T-helper 2 cell treated with Interferon-gamma antibody and Interleukin-4, amounts not matched to agents 100 ng/mL and 5 ng/mL, for 36 hours (primary cell): ENCODE measurements at regions not wholly inside any gene's neighbourhood (a gene's known extent, or its start where the extent isn't known, plus 50 kb on each side); places are given as distances from the start of the nearest gene placed in this dataset.
"Not testable (repeated sequence)": the region's sequence is repeated elsewhere in the genome, so short reads cannot be mapped to it uniquely, and the experiment has no call there.

Source experiments
- intact Hi-C: fragments of 100-400 bp; cut with micrococcal nuclease; formaldehyde crosslinking; loops from one replicate; pipeline ENCODE4 v1.15.1; 2023

DNA sequence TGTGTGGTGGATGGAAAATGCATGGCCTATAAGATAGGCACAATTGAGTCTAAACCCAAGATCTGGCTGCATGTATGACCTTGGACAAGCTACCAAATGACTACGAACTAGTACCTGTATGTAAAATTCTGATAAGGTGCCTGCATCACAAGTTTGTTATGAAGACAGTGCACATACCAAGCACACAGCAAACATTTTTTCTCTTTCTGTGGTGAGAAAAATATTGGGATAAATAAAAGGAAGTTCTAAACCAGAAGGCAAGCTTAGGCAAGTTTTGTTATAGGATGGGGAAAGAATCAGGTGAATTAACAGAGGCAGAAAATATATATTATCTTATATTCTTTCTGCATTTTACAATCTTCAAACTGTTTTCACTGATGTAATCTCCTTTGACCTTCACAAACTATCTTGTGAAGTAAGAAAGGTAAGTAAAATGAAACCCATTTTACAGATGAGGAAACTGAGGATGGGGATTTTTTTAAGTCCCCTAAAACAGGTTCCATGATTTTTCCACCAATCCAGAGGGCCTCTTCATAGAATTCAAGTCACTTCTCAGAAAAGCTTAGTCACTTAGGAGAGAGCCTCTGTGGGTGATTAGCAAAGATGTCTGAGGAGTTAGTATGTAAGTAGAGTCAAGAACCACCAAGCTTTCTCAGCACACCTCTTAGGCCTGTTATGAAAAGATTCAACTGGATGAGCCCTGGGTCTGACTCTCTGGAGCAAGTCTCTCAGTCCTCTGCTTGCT is 132.0 kb upstream of the RAP1B start:
- intact Hi-C loops, result no loop called here

DNA sequence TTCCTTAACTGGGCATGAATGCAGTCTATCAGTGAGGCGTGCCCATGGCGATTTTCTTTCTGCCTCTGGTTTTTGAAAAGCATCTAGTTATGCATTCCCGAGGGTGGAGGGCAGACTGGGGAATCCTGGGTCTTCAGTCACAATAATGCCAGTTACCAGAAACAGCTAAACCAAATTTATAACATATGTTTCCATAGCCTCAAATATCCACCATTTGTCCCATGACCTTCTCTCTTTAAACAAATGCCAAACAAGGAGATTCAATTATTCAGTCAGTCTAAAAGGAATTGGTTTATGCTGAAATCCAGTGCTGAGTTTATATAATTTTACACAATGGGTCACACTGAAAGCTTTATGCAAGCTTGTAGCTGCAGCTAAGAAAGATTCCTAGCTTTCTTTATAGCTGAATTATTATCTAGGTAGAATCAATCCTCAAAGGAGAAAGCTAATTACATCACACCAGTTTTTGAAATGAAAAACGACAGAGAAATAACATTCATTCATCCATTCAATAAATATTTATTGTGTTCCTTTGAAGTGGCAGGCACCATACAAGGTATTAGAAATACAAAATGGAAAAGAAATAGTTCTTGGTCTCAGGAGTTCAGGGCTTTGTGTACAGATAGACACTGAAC is 131.3 kb upstream of the RAP1B start:
- intact Hi-C loops, result no loop called here

DNA sequence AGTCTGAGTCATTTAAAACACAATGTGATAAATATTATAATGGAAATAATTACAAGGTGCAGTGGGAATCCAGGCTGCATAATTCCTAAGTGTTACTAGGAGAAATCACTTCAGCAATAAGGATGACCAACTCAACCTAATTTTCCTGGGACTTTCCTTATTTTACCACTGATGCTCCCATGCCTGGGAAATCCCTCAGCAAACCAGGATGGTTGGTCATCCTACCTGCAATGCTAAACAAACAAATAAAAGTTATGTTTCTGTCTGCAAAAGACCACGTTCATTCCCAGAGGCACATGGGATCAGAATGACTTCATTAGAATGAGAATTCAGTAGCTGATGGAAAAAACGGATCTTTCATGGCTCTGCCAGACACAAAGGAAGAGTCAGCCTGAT is 130.8 kb upstream of the RAP1B start:
- intact Hi-C loops, result no loop called here

DNA sequence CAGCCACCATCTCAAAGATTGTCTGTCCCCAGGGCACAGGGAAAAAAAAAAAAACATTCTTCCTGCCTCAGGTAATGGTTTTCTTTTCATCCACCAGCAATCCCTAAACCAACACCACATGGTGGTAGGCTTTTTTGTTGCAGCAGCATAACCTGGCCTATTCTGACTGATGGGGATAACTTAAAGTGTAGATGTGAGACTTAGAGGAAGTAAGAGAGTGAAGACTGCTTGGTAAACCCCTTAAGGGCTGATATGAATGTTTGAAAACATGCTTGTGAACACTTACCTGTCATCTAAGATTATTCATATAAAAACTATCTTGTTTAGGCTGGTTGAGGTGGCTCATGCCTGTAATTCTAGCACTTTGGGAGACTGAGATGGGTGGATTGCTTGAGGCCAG is 130.2 kb upstream of the RAP1B start:
- intact Hi-C loops, result no loop called here

DNA sequence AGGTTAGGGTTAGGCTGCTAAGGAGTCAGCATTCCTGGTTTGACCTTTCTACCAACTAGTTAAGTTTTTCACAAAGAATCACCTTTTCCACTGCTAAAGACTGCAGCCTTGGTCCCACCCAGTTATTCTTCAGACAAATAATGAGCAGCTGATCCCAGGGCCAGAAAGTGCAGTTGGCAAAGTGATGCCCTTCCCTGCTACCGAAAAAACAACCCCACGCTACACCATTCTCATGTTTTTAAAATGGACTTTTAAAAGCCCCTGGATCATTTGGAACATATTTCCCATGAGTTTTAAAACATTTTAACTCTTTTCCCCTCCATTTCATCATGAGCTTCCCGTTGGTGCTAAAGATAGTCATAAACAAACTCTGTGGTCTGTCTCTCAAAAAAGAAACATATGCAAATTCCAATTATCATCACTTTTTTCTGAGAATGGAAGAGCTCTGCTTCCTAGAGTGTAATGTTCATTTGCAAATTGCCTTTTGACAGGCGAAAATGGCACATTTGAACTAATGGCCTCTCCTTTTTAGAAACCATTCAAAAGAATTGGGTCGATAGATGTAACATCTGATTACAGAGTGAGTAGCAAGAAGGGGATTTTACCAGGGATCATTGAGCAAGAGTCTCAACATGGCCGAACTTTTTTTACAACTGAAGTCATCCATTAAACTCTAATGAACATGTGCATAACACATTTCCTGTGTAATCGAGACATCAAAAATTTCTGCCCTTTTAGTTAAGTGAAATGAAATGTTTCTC is 129.3 kb upstream of the RAP1B start:
- intact Hi-C loops, result loop anchor here (1.0 kb wide), 3 partner anchors 30 to 327 kb away; partner anchors contain the start of gene MDM2

DNA sequence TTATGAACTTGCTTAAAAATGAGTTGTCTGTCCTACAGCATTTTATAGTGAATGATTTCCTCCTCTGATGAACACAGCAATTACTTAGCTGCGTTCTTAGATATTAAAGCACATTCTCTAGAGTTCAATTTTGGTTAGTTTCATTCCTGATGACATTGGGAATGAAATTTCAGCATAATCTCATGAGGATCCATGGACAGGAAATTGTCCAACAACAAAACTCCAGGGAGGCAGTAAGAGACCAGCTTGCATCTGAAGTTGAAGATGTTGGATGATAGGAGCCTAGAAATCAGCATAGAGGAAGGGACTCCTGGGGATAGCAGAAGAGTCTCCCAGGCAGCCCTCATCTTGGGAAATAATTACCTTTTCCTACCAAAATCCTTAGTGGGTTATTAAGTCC is 128.7 kb upstream of the RAP1B start:
- intact Hi-C loops, result loop anchor here (2.0 kb wide), 1 partner anchor 133 kb away; no protein-coding TSS in a partner anchor

DNA sequence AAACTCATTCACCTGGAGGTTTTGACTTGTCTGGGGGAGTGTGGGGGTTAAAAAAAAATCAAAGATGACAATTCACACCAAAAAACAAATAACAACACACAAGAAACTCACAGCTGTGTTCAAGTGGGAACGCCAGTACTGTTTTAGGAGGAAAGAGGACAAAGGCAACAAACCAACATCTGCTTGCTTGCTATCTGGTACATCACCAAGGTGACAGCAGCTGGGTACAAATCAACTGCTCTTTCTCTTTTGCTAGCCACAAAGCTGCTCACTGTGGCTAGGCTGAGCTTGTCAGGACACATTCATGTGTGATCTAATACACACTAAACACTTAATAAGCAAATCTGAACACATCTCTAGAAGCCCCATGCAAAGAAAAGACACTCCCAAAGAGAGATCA is 128.0 kb upstream of the RAP1B start:
- intact Hi-C loops, result loop anchor here (2.0 kb wide), 1 partner anchor 132 kb away; no protein-coding TSS in a partner anchor

DNA sequence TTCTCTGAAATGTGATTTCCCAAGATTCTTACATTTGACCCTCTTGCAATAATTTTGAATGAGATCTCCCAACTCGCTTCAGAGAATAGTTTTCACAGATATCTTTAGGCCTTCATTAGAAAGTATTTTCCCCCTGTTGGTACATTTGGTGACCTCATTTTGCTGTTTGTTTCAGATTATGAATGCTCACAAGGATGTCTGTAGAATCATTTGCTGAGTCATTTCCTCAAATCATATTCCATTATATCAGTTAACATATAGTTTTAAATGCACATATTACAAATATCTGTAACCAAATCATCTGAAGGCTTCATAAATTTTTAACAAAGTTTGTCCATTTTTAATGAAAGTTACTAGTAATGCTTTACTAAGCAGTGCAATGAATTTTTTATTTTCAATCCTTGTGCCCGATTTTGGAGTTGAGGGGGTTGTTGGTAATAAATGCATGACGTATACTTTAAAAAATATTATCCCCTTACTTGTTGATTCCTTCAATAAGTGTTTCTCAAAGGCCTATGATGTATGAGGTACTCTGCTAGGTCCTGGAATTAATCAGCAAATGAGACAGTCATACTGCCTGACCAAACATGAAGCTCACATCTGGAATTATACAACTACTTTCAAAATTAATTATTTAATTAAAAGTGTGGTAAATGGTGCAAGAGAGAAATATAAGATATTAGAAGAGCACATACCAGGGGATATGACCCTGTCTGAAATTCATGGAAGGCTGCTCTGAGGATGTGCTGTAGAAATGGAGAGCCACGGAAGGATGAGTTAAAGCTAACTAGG is 126.9 kb upstream of the RAP1B start:
- intact Hi-C loops, result loop anchor here (2.0 kb wide), 1 partner anchor 131 kb away; no protein-coding TSS in a partner anchor

DNA sequence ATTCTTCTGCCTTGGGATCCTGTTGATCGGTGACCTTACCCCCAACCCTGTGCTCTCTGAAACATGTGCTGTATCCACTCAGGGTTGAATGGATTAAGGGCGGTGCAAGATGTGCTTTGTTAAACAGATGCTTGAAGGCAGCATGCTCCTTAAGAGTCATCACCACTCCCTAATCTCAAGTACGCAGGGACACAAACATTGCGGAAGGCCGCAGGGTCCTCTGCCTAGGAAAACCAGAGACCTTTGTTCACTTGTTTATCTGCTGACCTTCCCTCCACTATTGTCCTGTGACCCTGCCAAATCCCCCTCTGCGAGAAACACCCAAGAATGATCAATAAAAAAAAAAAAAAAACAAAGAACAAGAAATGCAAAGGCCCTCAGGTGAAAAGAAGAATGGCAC is 126.1 kb upstream of the RAP1B start:
- intact Hi-C loops, result not testable (repeated sequence)

DNA sequence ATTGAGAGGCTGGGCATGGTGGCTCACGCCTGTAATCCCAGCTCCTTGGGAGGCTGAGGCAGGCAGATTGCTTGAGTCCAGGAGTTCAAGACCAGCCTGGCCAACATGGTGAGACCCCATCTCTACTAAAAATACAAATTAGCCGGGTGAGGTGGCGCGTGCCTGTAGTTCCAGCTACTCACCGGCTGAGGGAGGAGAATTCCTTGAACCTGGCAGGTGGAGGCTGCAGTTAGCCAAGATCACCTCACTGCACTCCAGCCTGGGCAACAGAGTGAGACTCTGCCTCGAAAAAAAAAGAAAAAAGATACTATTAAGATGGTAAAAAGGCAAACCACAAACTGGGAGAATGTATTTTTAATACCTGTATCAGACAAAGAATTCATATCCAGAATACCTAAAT is 124.2 kb upstream of the RAP1B start:
- intact Hi-C loops, result not testable (repeated sequence)

DNA sequence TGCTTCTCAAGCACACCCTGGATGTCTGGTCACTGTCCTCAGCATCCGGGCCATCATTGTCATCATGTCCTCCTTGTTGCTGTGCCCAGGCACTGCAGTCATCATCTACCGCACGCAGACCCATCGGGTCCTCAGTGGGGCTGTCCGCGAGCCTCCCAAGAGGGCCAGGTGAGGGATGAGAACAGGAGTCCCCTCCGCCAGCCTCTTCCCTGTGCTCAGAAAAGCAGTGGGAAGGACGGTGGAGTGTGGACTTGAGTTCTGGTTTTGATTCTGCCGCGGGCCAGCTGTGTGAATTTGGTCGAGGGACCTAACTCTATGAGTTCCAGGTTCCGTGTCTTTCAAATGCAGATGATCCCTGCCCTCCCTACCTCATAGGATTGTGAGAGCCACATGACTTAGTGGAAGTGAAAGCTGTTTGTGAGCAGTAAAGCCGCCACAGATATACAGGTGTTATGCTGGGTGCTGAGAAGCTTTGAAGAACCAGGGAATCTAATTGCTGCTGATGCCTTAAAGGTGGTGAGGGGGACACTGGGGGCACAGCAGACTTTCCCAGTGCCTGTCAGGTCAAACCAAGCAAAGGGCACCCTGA is 122.9 kb upstream of the RAP1B start:
- intact Hi-C loops, result no loop called here

DNA sequence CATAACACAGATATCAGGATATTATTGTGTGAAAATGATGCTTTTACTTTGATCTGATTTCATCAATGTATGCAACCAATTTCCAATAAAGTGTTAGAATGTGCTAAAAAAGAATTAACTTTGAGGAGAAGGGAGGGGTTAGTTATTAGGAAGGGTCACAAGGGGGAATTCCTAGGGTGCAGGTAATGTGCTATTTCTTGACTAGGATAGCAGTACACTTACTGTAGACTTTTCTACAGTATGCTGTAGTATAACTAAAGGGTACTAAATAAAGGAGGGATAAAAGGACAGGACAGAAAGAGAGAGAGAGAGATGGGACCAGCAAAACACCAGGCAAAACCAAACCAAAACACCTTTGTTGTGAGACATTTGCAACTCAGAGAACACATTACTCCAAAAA is 121.4 kb upstream of the RAP1B start:
- intact Hi-C loops, result no loop called here

DNA sequence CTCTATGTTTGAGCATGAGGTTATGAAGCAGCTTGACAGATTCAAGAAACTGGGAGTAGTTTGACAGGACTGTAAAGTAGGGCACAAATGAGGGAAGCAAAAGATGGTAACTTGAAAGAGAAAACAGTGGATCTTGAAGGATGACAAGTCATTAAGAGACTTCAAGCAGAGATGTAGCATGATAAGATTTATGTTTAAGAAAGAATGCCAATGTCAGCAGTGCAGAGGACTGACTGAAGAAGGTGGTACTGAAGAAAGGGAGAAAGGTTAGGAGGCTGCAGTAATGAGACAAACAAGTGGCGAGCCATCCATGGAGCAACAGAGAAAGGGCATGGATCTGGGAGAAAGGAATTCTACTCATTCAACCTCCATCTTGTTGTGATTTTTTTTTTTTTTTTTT is 120.2 kb upstream of the RAP1B start:
- intact Hi-C loops, result no loop called here

DNA sequence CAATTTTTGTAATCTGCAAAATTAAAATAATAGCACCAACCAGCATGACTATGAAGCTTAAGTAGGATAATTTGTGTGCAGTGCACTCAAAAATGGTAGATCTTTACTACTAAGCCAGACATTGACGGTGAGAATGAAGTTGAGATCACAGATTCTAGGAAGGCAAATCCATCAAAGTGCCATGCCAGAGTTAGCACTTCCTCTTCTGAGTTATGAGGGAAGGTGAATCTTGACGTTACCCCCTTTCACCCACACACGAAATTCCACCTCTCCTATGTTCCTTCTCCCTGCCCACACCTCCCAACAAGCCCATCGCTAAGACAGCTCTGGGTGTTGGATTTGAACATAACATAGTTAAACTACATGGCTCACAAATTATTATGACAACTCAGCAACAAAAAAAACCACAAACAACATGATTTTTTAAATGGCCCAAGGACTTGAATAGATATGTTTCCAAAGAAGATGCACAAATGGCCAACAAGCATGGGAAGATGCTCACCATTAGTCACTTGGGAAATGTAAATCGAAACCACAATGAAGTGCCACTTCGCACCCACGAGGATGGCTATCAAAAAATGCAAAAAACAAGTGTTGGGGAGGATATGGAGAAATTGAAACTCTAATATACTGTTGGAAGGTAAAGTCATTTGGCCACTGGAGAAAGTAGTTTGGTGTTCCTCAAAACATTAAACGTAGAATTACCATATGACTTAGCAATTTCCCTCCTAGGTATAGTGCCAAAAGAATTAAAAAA is 119.3 kb upstream of the RAP1B start:
- intact Hi-C loops, result no loop called here

DNA sequence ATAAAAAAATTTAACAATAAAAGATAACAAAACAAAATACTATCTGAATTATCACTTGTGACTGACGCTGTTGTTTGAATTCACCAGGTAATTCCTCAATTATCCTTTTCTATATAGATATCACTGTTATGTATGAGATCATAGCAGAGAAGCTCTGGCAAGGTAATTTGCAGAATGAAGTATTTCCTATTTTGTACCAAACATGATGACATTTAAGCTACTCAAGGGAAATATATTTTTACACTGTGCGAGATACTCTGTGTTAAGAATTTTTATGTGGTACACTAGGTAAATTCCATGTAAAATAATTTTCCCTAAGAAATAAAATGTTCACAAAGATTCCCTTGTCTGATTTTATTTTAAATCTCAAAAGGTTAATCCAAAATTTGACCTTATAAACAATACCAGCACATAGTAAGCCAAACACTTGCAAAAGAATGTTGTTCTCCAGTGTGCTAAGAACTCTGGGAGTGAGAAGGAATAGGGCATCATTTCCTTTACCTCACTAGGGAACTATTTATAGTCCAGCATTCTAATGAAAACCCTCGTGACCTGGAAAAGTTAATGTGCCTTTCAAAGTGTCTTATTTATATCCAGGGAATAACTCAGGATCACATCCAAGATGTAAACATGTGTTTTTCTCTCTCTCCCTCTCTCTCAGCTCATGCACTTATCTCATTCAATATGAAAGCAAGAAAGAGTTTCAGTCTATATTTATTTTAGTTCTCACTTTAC is 115.2 kb upstream of the RAP1B start:
- intact Hi-C loops, result no loop called here

DNA sequence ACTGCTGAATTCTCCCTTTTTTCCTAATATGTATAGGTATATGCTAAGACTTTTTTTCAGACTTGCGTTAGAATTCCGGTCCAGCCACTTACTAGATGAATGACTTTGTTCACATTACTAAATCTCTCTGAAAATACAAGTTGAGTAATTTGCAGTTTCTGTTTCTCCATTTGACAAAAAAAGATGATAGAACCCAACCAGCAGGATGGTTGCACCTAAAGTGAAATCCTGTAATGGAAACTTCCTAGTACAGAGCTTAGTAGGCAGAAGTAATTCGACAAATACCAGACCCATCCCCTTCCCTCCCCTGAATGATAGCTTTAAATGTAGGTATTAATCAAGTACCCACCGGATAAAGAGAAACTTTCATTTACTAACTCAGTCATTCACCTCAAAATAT is 113.6 kb upstream of the RAP1B start:
- intact Hi-C loops, result no loop called here

DNA sequence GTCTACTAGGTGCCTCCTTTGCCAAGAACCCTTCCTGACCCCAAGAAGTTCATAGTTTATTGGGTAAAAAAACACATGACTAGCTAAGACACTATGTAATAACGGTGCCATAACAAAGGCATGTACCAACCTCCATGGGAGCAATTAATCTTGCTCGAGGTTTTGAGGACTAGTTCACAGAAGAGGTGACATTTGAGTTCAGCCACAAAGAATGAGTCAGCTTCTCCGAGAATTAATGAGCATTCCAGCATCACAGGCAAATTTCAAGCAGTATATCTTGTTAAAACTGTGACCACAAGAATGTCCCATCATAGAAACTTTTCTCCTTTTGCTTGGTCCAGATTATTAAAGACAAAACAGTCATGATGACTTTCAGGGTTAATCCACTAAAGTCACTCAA is 113.0 kb upstream of the RAP1B start:
- intact Hi-C loops, result no loop called here

DNA sequence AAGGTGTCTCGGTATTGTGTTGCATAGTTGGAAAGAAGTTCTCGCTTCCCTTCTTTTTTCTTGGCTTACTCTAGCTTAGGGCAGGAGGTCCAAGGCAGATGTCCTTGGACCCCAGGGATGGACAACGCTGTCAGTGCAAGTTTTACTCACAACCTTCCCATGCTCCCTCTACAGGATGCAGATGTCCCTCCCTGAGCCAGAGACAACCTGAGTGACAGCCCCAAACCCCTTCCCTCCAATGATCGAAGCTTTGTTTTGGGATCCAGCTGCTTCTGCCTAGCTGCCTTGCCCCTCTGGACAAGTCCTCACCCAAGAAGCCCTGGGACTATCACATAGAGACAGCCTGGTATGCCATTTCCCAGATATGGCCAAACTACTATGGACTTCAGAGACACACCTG is 112.0 kb upstream of the RAP1B start:
- intact Hi-C loops, result no loop called here

DNA sequence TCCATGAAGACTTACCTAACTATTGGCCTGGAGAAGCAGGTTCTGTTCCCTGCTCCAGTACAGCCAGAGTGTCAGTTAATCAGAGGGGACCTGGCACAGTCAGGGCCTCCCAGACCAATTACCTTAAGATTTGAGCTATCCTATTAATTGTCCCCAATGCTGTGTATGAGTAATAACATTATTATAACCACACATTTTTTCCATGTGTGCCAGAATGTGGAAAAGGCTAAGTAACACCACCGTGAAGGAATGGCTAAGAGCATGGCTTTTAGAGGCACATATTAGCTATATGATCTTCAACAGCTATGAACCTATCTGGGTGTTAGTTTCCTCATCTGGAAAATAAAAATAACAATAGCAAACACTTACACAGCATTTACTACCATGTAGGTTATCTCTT is 111.1 kb upstream of the RAP1B start:
- intact Hi-C loops, result no loop called here

DNA sequence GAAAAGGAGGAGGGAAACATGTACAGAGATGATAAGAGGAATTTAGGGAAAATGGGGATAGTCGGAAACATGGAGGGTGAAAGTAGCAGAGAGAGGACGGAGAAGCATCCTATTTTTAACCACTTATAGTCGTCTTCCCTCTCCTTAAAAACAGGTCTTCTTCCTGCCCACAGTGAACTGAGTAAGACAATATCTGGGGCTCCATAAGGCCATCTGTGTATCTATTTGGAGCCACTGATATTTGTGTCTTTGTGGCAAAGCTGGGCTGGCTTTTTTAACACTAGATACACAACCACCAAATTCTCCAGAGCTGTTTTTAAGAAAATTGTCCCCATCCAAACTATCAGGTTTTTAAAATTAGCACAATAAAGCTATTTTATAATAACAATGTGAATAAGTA is 109.5 kb upstream of the RAP1B start:
- intact Hi-C loops, result no loop called here
